ENCODE measurements at regions not wholly inside any gene's neighbourhood (a gene's known extent, or its start where the extent isn't known, plus 50 kb on each side); places are given as distances from the start of the nearest gene placed in this dataset.

DNA sequence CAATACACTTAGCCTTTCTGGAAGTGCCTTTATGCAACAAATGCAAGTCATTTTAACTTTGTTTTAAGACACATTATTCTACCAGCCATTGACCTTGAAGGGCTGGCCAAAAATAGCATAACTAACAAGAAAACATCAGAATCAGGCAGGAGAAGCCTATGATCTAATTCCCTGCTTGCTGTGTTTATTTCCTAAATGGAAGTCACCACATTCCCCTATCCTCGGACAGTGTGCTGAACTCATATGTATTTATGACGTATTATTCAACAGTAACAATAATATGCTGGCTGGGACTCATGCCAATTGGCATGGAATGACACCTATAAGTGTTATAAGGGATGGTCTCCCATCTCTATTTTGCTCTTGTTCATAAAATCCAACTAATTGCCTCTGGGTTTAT is 140.7 kb downstream of the MAP3K7 start:
- TF ChIP-seq, protein P1, sequence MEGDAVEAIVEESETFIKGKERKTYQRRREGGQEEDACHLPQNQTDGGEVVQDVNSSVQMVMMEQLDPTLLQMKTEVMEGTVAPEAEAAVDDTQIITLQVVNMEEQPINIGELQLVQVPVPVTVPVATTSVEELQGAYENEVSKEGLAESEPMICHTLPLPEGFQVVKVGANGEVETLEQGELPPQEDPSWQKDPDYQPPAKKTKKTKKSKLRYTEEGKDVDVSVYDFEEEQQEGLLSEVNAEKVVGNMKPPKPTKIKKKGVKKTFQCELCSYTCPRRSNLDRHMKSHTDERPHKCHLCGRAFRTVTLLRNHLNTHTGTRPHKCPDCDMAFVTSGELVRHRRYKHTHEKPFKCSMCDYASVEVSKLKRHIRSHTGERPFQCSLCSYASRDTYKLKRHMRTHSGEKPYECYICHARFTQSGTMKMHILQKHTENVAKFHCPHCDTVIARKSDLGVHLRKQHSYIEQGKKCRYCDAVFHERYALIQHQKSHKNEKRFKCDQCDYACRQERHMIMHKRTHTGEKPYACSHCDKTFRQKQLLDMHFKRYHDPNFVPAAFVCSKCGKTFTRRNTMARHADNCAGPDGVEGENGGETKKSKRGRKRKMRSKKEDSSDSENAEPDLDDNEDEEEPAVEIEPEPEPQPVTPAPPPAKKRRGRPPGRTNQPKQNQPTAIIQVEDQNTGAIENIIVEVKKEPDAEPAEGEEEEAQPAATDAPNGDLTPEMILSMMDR (IDR thresholded peaks at IDR 0.05; ENCODE audit: extremely low read depth in 1 of 2, insufficient read depth in 1 of 2, low read depth in 1 of 2, low read length in 2 of 2), result no peak
- TF ChIP-seq EZH2 (IDR thresholded peaks at IDR 0.05; ENCODE audit: borderline replicate concordance, low read depth, low read length, severe bottlenecking), result no peak
- TF ChIP-seq, protein P2, sequence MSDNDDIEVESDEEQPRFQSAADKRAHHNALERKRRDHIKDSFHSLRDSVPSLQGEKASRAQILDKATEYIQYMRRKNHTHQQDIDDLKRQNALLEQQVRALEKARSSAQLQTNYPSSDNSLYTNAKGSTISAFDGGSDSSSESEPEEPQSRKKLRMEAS (IDR thresholded peaks at IDR 0.05; ENCODE audit: insufficient read depth, insufficient read length), result no peak
- TF ChIP-seq POLR2AphosphoS5 (IDR thresholded peaks at IDR 0.05; ENCODE audit: insufficient read depth, low read depth, low read length), result no peak
- TF ChIP-seq JUN (IDR thresholded peaks at IDR 0.05; ENCODE audit: borderline replicate concordance, insufficient read depth, insufficient read length, low read depth), result no peak
- TF ChIP-seq POLR2A (IDR thresholded peaks at IDR 0.05; ENCODE audit: low read depth, low read length), result no peak

Measured in endothelial cell of umbilical vein (primary cell).